Muscle of back (tissue), 3 donors: ENCODE measurements at regions not wholly inside any gene's neighbourhood (a gene's known extent, or its start where the extent isn't known, plus 50 kb on each side); places are given as distances from the start of the nearest gene placed in this dataset.
"Not testable (repeated sequence)": the region's sequence is repeated elsewhere in the genome, so short reads cannot be mapped to it uniquely, and the experiment has no call there.

Source experiments
- DNase-seq, 3 donors: peaks; one replicate each; pipeline versions ENCODE4 v3.0.0 to v3.0.0-alpha.2; 2013

DNA sequence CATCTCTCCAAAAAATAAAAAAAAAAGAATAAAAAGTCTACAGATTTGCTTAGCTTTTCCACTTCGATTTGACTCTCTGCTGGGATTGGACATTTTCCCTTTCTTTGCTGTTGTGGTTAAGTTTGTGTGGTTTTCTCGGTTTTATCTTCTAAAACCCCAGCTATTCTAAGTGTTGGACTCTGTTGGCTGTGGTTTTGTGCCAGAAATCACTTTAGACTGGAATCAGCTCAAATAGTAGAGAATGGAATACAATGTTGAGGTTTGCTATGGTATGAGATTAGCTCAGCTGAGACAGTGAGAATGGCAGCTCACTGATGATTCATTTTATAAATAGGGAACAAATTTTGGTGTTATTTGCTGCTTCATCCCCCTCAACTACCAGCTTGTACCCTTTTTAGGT, 116.0 kb downstream of the BUB3 start:
- peak in 1 of 3 donors; percentile 58 for DNase-seq

DNA sequence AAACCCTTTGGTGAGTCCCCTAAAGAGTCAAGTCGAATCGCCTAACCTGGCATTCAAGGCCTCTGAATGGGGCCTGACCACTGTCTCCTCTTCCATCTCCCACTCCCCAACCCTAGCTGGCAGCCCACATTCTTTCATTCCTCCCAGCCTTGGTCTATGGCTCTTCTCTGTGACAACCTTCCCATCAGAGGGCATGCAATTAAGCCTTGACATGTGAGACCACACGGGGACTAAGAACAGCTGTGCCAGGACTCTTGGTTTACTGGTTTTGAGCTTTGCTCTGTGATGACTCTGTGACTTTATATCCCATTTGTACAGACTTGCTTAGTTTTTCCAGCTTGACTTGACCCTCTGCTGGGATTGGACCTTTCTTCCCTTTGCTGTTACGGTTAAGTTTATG, 116.6 kb downstream of the BUB3 start:
- no peak for DNase-seq

- no peak for DNase-seq
These were observed 118.0 kb downstream of the BUB3 start for GRCh38 chr10:123272171-123272570.

- no peak for DNase-seq
These were observed 120.3 kb downstream of the BUB3 start for GRCh38 chr10:123274306-123275135.

DNA sequence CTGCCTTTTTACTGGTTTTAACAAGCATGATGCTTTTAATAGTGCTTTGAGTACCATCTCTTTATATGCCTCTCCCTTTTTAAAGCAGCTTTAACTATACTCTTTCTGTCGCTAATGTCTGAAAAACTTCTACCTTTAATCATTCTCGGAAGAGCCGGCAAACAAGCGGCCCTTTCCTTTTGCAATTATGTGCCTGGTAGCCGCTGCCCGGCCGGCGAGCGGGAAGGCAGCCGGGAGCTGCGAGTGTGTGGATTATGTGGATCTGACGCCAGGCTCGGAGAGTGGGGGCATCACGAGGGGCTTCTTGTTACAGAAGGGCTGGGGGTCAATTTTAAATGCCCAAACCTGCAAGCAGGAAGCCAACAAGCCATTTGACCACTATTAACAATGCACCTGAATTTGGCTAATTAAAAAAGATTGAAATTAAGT, 120.9 kb downstream of the BUB3 start:
- DNase-seq = no peak

- no peak for DNase-seq
These were observed 124.2 kb downstream of the BUB3 start for GRCh38 chr10:123278445-123278844.

- not testable (repeated sequence) for DNase-seq
These were observed 129.2 kb downstream of the BUB3 start for GRCh38 chr10:123283371-123283770.

DNA sequence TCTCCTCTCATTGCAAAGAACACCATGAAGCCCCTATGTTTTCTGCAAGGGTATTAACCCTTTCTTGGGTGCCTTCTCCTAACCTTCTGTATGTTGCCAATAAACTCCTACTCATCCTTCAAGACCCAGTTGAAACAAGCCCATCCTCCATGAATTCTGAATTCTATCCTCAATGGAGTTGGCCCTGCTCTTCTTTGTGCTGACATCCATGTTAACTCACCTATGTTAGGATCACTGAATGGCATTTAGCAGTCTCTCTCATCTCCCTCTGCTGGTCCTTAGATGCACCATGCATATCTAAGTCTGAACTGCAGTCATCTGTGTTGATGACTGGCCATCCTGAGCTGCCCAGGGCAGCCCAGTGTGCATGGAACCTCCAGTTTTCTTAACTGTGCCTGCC, 129.8 kb downstream of the BUB3 start:
- DNase-seq = no peak

DNA sequence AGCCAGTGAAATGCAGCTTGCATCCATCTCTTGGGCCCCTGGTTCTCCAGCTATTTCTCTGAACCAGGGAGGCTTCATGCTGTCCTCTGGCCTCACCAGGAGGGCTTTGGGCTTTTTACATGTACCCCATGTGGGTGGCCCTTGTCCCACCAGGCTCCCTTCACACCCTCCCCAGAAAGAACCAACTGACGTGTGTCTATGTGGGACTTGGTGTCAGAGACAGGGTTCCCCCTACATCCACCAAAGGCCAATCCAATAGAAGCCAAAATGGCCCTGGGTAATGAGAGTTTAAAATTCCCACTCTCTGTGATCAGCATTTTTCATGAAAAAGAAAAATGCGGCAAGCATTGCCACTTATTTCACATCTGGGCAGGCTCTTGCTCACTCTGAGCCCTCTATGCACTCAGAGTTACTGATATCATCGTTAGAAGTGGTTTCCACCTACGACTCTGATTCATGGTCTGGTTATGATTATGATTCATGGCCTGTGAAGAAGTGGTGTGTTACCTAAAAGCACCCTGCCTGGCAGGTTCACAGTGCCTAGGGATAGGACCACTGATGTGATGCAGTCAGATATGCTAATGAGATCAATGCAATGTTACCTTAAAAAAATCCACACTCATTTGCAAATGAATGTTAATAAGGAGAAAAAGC, 133.5 kb downstream of the BUB3 start:
- no peak for DNase-seq

DNA sequence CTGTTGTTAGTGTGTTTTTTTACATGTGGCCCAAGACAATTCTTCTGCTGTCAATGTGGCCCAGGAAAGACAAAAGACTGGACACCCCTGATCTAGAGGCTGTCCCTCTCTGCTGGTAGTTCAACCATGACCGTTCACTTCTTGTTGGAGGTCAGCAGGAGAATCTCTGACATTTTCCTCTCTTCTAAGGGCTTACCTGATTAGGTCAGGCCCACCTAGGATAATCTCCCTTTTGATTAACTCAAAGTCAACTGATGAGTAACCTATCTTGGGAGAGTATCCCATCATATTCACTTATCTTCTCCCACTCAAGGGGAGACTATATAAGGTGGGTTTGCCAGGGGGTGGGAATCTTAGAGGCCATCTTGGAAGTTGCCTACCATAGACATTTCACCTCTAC, 135.2 kb downstream of the BUB3 start:
- no peak for DNase-seq

DNA sequence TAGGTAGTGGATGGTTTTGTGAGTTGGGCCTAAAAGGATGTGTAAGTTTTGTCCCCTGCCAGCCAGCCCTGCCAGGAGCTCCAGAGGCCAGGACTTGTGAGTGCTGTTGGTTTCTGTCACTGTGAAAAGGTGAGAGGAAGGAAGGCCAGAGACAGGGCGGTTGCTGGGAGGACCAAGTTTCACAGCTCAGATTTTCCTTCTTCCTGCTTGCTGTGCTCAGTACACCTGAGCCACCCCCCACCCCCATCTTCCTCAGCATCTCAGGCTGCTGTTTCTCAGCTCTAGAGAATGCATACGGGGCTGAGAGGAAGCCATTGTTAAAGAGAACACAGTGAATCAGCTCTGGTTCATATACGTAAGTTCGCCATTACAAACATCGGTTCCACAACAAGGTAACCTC, 139.9 kb downstream of the BUB3 start:
- DNase-seq = no peak

GRCh38 chr10:123294886-123295285, 140.7 kb downstream of the BUB3 start:
- DNase-seq = no peak

GRCh38 chr10:123295644-123296043, 141.4 kb downstream of the BUB3 start:
- no peak for DNase-seq

DNA sequence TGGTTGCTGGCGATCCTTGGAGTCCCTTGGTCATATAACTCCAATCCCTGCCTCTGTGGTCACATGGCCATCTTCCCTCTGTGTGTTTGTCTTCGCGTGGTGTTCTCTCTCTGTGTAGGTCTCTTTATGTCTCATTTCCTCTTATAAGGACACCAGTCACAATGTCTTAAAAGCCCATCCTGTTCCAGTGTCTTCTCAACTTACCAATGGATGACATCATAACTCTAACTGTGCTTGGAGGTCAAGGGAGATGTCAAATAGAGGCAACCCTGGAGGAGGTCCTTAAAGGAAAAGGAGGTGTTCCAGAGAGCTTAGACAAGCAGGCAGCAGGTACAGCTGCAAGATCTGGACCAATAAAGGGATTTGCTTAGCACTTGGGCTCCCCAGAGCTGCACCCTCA, 143.0 kb downstream of the BUB3 start:
- DNase-seq = no peak

- DNase-seq = no peak
These were observed 144.4 kb downstream of the BUB3 start for GRCh38 chr10:123298583-123298982.

- no peak for DNase-seq
These were observed 145.4 kb downstream of the BUB3 start for GRCh38 chr10:123299598-123299997.

GRCh38 chr10:123301077-123301857, 147.1 kb downstream of the BUB3 start:
- DNase-seq = peak; percentile 10 to 41 (median 24)

- no peak for DNase-seq
These were observed 149.6 kb downstream of the BUB3 start for GRCh38 chr10:123303581-123304337.

- no peak for DNase-seq
These were observed 151.5 kb downstream of the BUB3 start for GRCh38 chr10:123305671-123306070.

- DNase-seq = no peak
These were observed 152.1 kb downstream of the BUB3 start for GRCh38 chr10:123306290-123306689.

GRCh38 chr10:123309731-123310130, 155.5 kb downstream of the BUB3 start:
- DNase-seq = peak in 1 of 3 donors; percentile 15

DNA sequence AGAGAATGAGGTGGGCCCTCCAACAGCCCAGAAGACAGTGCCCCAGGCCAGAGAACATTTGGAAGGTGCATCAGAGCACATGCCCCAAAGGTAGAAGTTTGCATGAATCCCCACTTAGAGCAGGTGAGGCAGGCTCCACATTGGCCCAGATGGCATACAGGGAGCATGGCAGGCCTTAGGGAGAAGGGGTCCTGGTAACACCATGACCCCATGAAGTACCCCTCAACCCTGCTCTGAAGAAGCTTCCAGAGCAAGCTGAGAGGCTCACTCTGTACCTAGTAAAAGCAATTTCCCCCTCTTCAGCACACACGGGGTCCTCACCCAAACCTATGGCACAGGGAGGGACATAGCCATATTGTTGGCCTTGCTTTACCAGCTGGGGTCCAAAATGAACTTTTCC, 162.6 kb downstream of the BUB3 start:
- no peak for DNase-seq
